NCI-H146 treated with DMSO at 0.1 percent for 48 hours (cell line): ENCODE measurements at regions not wholly inside any gene's neighbourhood (a gene's known extent, or its start where the extent isn't known, plus 50 kb on each side); places are given as distances from the start of the nearest gene placed in this dataset.

ENCODE experiments used
- DNase-seq: peaks from one replicate; lab custom pipeline; 2025; ENCODE audit not compliant: unreplicated experiment; lab: John Stamatoyannopoulos, UW

DNA sequence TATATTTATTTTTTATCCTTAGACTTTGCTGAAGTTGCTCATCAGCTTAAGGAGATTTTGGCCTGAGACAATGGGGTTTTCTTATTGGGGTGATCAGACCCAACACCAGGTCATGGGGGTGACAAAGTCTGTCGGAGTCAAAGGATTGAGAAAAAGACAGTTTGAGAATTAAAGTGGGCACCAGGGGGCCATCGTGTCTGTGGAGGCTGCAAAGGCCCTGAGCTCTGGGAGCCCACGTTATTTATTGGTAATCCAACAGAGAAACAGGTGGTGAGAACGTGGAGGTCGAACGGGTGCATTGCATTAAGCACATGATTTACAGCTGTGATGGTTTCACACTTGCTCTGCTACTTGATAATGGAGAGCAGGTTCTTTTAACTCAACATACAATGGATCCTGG, 102.5 kb upstream of the CDH10 start:
- DNase-seq, result no peak

DNA sequence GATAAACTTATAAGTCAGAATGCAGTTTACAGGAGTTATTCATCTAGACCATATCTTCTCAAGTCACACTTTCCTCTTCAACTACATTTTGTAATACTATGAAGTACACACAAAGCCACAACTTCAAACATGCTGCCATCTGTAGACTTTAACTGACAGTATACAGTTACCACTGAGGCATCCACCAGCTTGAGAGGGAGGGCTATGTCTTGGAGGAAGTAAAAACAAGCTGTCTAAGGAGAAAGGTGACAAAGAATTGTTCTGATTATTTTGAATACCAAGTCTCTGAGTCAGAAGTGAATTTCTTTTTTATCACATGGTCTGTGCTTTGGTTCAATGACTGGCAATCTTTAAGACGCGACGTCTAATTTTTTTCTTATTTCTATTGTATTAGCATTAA, 97.6 kb upstream of the CDH10 start:
- no peak for DNase-seq

DNA sequence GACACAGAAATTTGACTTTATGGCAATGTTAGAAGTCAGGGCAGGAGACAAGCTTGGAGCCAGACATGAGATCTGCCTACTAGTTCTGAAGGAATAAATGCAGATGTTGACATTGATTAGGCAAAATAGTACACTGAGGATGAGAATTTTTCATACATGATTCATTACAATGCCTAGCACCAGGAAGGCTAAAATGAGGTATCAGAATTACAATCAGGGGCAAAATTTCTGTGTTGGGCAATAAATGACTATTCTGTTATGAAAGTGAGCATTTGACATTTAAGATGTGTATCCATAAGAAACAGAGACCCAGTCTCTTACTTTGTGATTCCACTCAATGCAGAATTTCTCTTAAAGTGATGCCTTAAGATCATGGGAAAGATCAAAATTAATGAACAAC, 92.4 kb upstream of the CDH10 start:
- DNase-seq, result no peak

DNA sequence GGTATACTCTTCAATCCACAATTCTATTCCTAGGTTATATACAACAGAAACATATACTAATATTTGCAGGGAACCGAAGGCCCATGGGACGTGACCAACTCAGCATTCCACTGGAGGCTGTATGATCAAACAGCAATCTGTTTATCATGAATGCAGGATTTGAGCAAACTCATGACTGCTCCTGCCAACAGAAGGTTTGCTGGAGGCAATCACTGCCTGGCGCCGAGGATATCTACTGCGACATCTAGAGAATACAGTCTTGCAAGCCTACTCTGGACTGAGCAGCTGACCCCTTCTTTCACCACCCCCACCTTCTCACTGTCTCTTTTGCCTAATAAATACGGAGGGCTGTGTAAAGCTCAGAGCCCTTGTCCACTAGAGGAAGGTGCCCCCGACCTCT, 90.5 kb upstream of the CDH10 start:
- DNase-seq, result no peak

DNA sequence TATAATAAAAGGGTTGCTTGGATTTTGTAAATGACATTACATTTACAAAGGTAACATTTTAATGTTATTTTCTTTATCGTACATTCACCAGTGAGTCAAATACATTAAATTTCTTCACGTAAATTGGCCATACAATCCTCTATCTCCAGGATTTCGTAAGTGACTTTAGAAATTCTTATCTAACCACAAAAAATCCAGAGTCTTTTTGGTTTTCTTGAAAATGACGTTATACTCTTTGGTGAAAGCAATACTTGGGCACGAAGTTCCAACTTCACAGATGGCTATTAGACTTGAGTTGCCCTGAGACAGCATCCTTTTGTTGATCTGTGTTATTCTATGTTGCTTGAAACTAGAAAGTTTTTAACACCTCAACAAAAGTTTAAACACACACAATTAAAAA, 87.4 kb upstream of the CDH10 start:
- no peak for DNase-seq

DNA sequence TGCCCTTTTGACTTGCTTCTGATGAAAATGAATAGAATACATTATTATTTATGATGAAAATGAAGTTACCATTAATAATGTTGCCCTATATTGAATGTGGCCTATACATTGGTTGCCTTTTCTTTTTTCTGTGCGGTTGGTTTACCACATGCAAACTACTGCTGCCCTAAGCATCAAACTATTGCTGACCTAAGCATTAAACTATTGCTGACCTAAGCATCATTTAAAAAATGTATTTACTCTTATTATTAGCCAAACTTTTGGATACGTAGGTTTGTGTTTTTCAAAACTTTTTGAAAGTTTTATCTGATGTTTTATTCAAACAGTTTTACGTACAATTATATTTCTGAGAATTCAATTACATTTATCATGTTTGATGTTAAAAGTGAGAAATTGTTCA, 76.0 kb upstream of the CDH10 start:
- DNase-seq, result no peak

DNA sequence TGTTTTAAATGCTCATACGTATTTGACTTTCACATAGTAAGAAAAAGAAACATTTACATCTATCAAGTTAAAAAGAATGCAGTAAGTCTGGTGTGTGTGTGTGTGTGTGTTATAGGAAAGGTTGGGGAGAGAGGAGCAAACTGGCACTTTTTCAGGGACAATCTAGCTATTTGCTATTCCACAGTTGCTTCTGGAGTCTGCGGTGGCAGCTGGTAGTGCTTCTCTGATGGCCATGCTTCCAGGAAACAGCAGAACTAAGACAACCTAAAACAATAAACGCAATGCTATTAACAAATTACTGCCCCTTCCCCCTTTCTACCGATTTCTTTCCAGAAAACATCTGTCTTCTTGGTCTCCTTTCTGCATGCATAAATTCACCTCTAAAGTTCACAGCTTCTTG, 70.0 kb upstream of the CDH10 start:
- DNase-seq, result no peak

DNA sequence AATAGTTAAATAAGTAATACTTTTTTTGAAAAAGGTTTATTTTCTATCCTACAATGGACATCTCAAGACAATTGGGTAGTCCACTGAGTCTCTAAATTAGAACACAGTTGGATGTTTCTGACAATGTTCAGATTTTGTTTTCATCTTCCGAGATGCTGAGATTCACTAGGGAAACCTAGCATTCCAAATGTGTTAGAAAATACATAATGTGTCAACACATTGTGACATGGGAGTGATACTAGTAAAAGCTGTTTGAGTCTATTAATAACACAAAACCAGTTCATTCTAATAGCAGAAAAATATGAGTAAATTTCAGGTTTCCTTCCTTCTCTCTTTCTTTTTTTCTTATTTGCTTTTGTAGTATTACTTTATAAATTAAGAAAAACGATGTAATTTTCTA, 68.2 kb upstream of the CDH10 start:
- DNase-seq, result no peak

DNA sequence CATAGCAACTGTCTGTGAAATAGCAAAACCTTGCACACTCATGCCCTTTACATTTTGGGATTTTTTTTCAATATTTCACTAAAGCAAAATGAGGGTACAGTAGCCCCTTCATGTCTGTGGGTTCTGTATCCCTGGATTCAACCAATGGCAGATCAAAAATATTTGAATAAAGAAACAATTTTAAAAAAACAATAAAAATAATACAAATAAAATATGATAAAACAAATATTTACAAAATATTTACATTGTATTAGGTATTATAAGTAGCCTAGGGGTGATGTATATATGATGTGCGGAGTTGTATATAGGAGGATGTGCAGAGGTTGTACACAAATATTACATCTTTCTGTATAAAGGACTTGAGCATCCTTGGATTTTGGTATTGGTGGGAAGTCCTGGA, 67.3 kb upstream of the CDH10 start:
- no peak for DNase-seq

DNA sequence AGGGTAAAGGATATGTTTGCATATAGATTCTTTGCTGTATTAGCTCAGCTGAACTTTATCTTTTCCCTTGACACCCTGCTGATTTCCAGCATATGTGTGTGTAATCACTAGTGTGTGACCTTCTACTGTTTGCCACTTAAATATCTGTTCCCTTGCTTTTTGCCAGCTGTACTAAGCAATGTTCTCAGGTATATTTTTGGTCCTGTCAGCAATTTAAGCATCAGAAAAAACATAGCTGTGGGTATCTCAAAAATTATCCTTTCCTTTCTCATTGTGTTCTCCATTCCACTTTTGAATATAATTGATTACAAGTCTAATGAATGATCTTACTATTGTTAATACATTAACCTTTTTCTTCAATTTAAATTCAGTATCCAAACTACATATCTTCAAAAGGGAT, 59.2 kb upstream of the CDH10 start:
- DNase-seq, result peak; percentile 9
